WTC11 (cell line): ENCODE measurements at regions not wholly inside any gene's neighbourhood (a gene's known extent, or its start where the extent isn't known, plus 50 kb on each side); places are given as distances from the start of the nearest gene placed in this dataset.

Source experiments
- ATAC-seq: fragments of 200-7000 bp; cut with Tn5 transposase; 2 replicates; pipeline ENCODE4 v1.10.0; 2021; ENCODE audit warnings: mild to moderate bottlenecking, moderate library complexity
- CTCF ChIA-PET: fragments of 300-600 bp; sonication (Branson Sonifier 250); formaldehyde crosslinking; loops from one replicate; lab custom pipeline; 2021; ENCODE audit warnings: antibody characterized with exemption; lab: Charles Lee
- POLR2A ChIA-PET: fragments of 350-600 bp; sonication (Branson Sonifier 250); formaldehyde crosslinking; loops from one replicate; lab custom pipeline; 2021; ENCODE audit warnings: antibody characterized with exemption; lab: Charles Lee
- DNase-seq: peaks from one replicate; pipeline ENCODE4 v3.0.0; 2021; ENCODE audit warnings: low spot score
- H3K27ac Mint-ChIP-seq: 2 replicates; pipeline ENCODE4 v1.8.0; 2021; ENCODE audit warnings: mixed read lengths
- H3K27me3 Mint-ChIP-seq: 2 replicates; pipeline ENCODE4 v1.8.0; 2021; ENCODE audit warnings: low read depth, mild to moderate bottlenecking, moderate library complexity, mixed read lengths
- H3K36me3 Mint-ChIP-seq: 2 replicates; pipeline ENCODE4 v1.8.0; 2021; ENCODE audit warnings: mixed read lengths
- H3K4me1 Mint-ChIP-seq: 2 replicates; pipeline ENCODE4 v1.8.0; 2022; ENCODE audit warnings: mixed read lengths
- H3K4me3 Mint-ChIP-seq: 2 replicates; pipeline ENCODE4 v1.8.0; 2021; ENCODE audit warnings: mild to moderate bottlenecking, moderate library complexity, mixed read lengths
- H3K9me3 Mint-ChIP-seq: 2 replicates; pipeline ENCODE4 v1.8.0; 2021; ENCODE audit warnings: mixed read lengths
- AR ChIP-seq: fragments of 250-450 bp; sonication (Bioruptor Pico); IDR thresholded peaks from 2 replicates; pipeline ENCODE4 v1.9.0; 2021; ENCODE audit warnings: mild to moderate bottlenecking
- EMX1 ChIP-seq: fragments of 250-450 bp; sonication (Bioruptor Pico); IDR thresholded peaks from 2 replicates; pipeline ENCODE4 v1.8.0; 2021; ENCODE audit warnings: mild to moderate bottlenecking
- FOXP4 ChIP-seq: sonication (generic); formaldehyde crosslinking; IDR thresholded peaks from 2 replicates; pipeline ENCODE4 v1.8.0; 2022; ENCODE audit warnings: mild to moderate bottlenecking, missing genetic modification reagents
- NFE2L1 ChIP-seq: sonication (generic); formaldehyde crosslinking; IDR thresholded peaks from 2 replicates; pipeline ENCODE4 v1.8.1; 2023; ENCODE audit warnings: missing genetic modification reagents
- NFYB ChIP-seq: sonication (generic); formaldehyde crosslinking; conservative IDR thresholded peaks from 2 replicates; pipeline ENCODE4 v1.8.0; 2022; ENCODE audit warnings: low read depth, missing genetic modification reagents
- PRRX2 ChIP-seq: fragments of 250-450 bp; sonication (Bioruptor Pico); IDR thresholded peaks from 2 replicates; pipeline ENCODE4 v1.8.0; 2021; ENCODE audit warnings: mild to moderate bottlenecking
- SMAD4 ChIP-seq: sonication (generic); formaldehyde crosslinking; IDR thresholded peaks from 2 replicates; pipeline ENCODE4 v1.8.0; 2022; ENCODE audit warnings: mild to moderate bottlenecking, missing genetic modification reagents
- SP1 ChIP-seq: sonication (generic); formaldehyde crosslinking; conservative IDR thresholded peaks from 2 replicates; pipeline ENCODE4 v1.8.1; 2022; ENCODE audit warnings: missing genetic modification reagents
- TEAD4 ChIP-seq: sonication (generic); formaldehyde crosslinking; IDR thresholded peaks from 2 replicates; pipeline ENCODE4 v1.8.0; 2022; ENCODE audit warnings: mild to moderate bottlenecking, missing genetic modification reagents
- ZNF281 ChIP-seq: sonication (generic); formaldehyde crosslinking; IDR thresholded peaks from 2 replicates; pipeline ENCODE4 v1.8.0; 2023; ENCODE audit warnings: mild to moderate bottlenecking, missing genetic modification reagents
- ZNF416 ChIP-seq: fragments of 250-450 bp; sonication (Bioruptor Pico); IDR thresholded peaks from 2 replicates; pipeline ENCODE4 v1.9.0; 2021; ENCODE audit warnings: mild to moderate bottlenecking, inconsistent platforms
- ZNF423 ChIP-seq: fragments of 250-450 bp; sonication (Bioruptor Pico); IDR thresholded peaks from 2 replicates; pipeline ENCODE4 v2.1.2; 2022; ENCODE audit warnings: mild to moderate bottlenecking, moderate library complexity
- TF ChIP-seq, protein P1 (sequence below): fragments of 200-600 bp; IDR thresholded peaks from 2 replicates; pipeline ENCODE4 v1.8.0; 2022; ENCODE audit warnings: antibody characterized with exemption
- TF ChIP-seq, protein P2 (sequence below): sonication (generic); formaldehyde crosslinking; IDR thresholded peaks from 2 replicates; pipeline ENCODE4 v1.8.1; 2022; ENCODE audit warnings: mild to moderate bottlenecking, moderate library complexity, missing genetic modification reagents

- peaks cover 10% of the 10 kb centered on the region for H3K4me1 Mint-ChIP-seq
- no peaks in the 10 kb centered on the region; the same call in 1 of the 2 replicates for H3K9me3 Mint-ChIP-seq
- ChIA-PET CTCF (interaction anchor here (0.6 to 2.1 kb wide), 13 partner anchors 9 to 283 kb away, joined by 3 to 11 read pairs (median 4); no protein-coding TSS in a partner anchor), POLR2A (interaction anchor here (0.6 kb wide), 1 partner anchor 793 kb away, joined by 7 read pairs; the partner anchor contains the start of gene ZIC1)
- ATAC-seq = peak; percentile 64
- no peak overlapping the region for H3K4me3 Mint-ChIP-seq
- no peak overlapping the region for H3K27ac Mint-ChIP-seq
- no peaks in the 10 kb centered on the region for H3K36me3 Mint-ChIP-seq
- H3K27me3 Mint-ChIP-seq = no peaks in the 10 kb centered on the region
- TF ChIP-seq FOXP4 (CRISPR knock-in tag) = no peak
- TF ChIP-seq, protein P1, sequence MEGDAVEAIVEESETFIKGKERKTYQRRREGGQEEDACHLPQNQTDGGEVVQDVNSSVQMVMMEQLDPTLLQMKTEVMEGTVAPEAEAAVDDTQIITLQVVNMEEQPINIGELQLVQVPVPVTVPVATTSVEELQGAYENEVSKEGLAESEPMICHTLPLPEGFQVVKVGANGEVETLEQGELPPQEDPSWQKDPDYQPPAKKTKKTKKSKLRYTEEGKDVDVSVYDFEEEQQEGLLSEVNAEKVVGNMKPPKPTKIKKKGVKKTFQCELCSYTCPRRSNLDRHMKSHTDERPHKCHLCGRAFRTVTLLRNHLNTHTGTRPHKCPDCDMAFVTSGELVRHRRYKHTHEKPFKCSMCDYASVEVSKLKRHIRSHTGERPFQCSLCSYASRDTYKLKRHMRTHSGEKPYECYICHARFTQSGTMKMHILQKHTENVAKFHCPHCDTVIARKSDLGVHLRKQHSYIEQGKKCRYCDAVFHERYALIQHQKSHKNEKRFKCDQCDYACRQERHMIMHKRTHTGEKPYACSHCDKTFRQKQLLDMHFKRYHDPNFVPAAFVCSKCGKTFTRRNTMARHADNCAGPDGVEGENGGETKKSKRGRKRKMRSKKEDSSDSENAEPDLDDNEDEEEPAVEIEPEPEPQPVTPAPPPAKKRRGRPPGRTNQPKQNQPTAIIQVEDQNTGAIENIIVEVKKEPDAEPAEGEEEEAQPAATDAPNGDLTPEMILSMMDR = peak; percentile 42; the same call in 1 of the 2 replicates
- DNase-seq = peak; percentile 33
Observed at GRCh38 chr3:148202386-148202785, 495.3 kb upstream of the AGTR1 start.

GRCh38 chr3:148203297-148204010 is 494.2 kb upstream of the AGTR1 start:
- H3K27me3 Mint-ChIP-seq = no peaks in the 10 kb centered on the region
- POLR2A ChIA-PET = interaction anchor here (0.6 kb wide), 2 partner anchors 98 to 228 kb away, joined by 3 read pairs; no protein-coding TSS in a partner anchor
- no peak for DNase-seq
- no peak for TF ChIP-seq ZNF423 (CRISPR knock-in tag)
- TF ChIP-seq, protein P1 = no peak
- no peak for TF ChIP-seq ZNF416
- TF ChIP-seq SMAD4 = no peak
- no peak for TF ChIP-seq NFYB (CRISPR knock-in tag)
- TF ChIP-seq SP1 (CRISPR knock-in tag) = no peak
- no peak for TF ChIP-seq TEAD4 (CRISPR knock-in tag)
- no peak for TF ChIP-seq ZNF281 (CRISPR knock-in tag)
- TF ChIP-seq PRRX2 (CRISPR knock-in tag) = no peak
- TF ChIP-seq, protein P2, sequence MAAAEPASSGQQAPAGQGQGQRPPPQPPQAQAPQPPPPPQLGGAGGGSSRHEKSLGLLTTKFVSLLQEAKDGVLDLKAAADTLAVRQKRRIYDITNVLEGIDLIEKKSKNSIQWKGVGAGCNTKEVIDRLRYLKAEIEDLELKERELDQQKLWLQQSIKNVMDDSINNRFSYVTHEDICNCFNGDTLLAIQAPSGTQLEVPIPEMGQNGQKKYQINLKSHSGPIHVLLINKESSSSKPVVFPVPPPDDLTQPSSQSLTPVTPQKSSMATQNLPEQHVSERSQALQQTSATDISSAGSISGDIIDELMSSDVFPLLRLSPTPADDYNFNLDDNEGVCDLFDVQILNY (CRISPR knock-in tag) = no peak
- no peak for TF ChIP-seq EMX1
- TF ChIP-seq NFE2L1 (CRISPR knock-in tag) = no peak
- TF ChIP-seq AR (CRISPR knock-in tag) = no peak
- TF ChIP-seq, all 79 proteins: peak for 0
- CTCF ChIA-PET = interaction anchor here (0.6 to 2.1 kb wide), 4 partner anchors 10 to 811 kb away, joined by 3 to 11 read pairs (median 5); no protein-coding TSS in a partner anchor
- H3K4me3 Mint-ChIP-seq = no peak overlapping the region
- no peak; the same call in 1 of the 2 replicates for ATAC-seq
- no peaks in the 10 kb centered on the region for H3K36me3 Mint-ChIP-seq
- peaks cover 21% of the 10 kb centered on the region for H3K4me1 Mint-ChIP-seq
- H3K9me3 Mint-ChIP-seq = no peaks in the 10 kb centered on the region; the same call in 1 of the 2 replicates
- no peak overlapping the region for H3K27ac Mint-ChIP-seq
